A673 (cell line): ENCODE measurements at regions not wholly inside any gene's neighbourhood (a gene's known extent, or its start where the extent isn't known, plus 50 kb on each side); places are given as distances from the start of the nearest gene placed in this dataset.

ENCODE experiments used
- BruUV-seq: library from RNA; stranded (reverse); fragments of 400-500 nt; replicated peaks from 2 replicates; lab custom pipeline; 2021; lab: Mats Ljungman, UMichigan
- CTCF ChIA-PET: fragments of 300-600 bp; sonication (Branson Sonifier 250); formaldehyde crosslinking; loops from one replicate; lab custom pipeline; 2022; ENCODE audit warnings: antibody characterized with exemption; lab: Charles Lee
- POLR2A ChIA-PET: fragments of 300-600 bp; sonication (Branson Sonifier 250); formaldehyde crosslinking; loops from one replicate; lab custom pipeline; 2022; ENCODE audit warnings: antibody characterized with exemption; ENCODE audit not compliant: low non-redundant PET; lab: Charles Lee
- DNase-seq: peaks from one replicate; pipeline ENCODE4 v3.0.0-alpha.2; 2015; ENCODE audit warnings: low spot score
- H3K27ac ChIP-seq: fragments of 200-600 bp; sonication (generic); 2 replicates; pipeline ENCODE4 v1.5.1; 2016; ENCODE audit warnings: mixed run types, low read depth, mild to moderate bottlenecking, mixed read lengths, antibody characterized with exemption, low read length; ENCODE audit not compliant: poor library complexity, severe bottlenecking
- H3K27me3 ChIP-seq: fragments of 200-600 bp; sonication (generic); replicated peaks from 2 replicates; pipeline ENCODE4 v1.6.1; 2017; ENCODE audit warnings: mixed run types, low read depth, mild to moderate bottlenecking, mixed read lengths, antibody characterized with exemption, low read length; ENCODE audit not compliant: insufficient read depth, poor library complexity
- H3K36me3 ChIP-seq: fragments of 200-600 bp; sonication (generic); 2 replicates; pipeline ENCODE4 v1.6.1; 2016; ENCODE audit warnings: mixed run types, mild to moderate bottlenecking, mixed read lengths, antibody characterized with exemption, low read length; ENCODE audit not compliant: insufficient read depth, poor library complexity, severe bottlenecking
- H3K4me1 ChIP-seq: fragments of 200-600 bp; sonication (generic); 2 replicates; pipeline ENCODE4 v1.6.1; 2017; ENCODE audit warnings: mixed run types, mild to moderate bottlenecking, mixed read lengths, antibody characterized with exemption, low read length; ENCODE audit not compliant: insufficient read depth, poor library complexity, severe bottlenecking
- H3K4me3 ChIP-seq: fragments of 200-600 bp; sonication (generic); 2 replicates; pipeline ENCODE4 v1.5.1; 2016; ENCODE audit warnings: low read depth, mixed run types, mild to moderate bottlenecking, mixed read lengths, low read length; ENCODE audit not compliant: poor library complexity, severe bottlenecking
- H3K9me3 ChIP-seq: fragments of 200-600 bp; sonication (generic); 2 replicates; pipeline ENCODE4 v1.6.1; 2016; ENCODE audit warnings: mixed run types, low read depth, mild to moderate bottlenecking, mixed read lengths, antibody characterized with exemption, low read length; ENCODE audit not compliant: poor library complexity, severe bottlenecking
- CTCF ChIP-seq: fragments of 300-800, 200-600 bp; sonication (generic); conservative IDR thresholded peaks from 2 replicates; pipeline ENCODE4 v1.5.1; 2017; ENCODE audit warnings: low read depth, mild to moderate bottlenecking, antibody characterized with exemption, low read length, moderate library complexity, mixed read lengths
- EZH2 ChIP-seq: fragments of 200-600 bp; sonication (generic); IDR thresholded peaks from 2 replicates; pipeline ENCODE4 v1.6.1; 2017; ENCODE audit warnings: borderline replicate concordance, low read depth, mild to moderate bottlenecking, mixed read lengths, antibody characterized with exemption, low read length; ENCODE audit not compliant: poor library complexity, severe bottlenecking
- intact Hi-C: fragments of 100-400 bp; cut with micrococcal nuclease; formaldehyde crosslinking; loops from one replicate; pipeline ENCODE4 v1.10.0; 2022; ENCODE audit not compliant: unreplicated experiment

GRCh38 chr5:125047871-125048270 lies 301.4 kb upstream of the ZNF608 start:
- ChIA-PET CTCF (no interaction called here), POLR2A (no interaction called here)
- H3K27ac ChIP-seq: no peak overlapping the region
- BruUV-seq: no TSS peak
- no peaks in the 10 kb centered on the region for H3K4me1 ChIP-seq
- TF ChIP-seq EZH2: no peak
- no peak for TF ChIP-seq CTCF
- H3K9me3 ChIP-seq: no peaks in the 10 kb centered on the region
- intact Hi-C loops: no loop called here
- no peaks in the 10 kb centered on the region for H3K27me3 ChIP-seq
- H3K36me3 ChIP-seq: no peaks in the 10 kb centered on the region
- H3K4me3 ChIP-seq: no peak overlapping the region
- no peak for DNase-seq

- no peak for DNase-seq
- no TSS peak for BruUV-seq
- TF ChIP-seq CTCF (no peak), EZH2 (no peak)
- intact Hi-C loops: no loop called here
- Histone ChIP-seq H3K36me3 (no peaks in the 10 kb centered on the region), H3K4me3 (no peak overlapping the region), H3K27ac (no peak overlapping the region), H3K4me1 (no peaks in the 10 kb centered on the region), H3K27me3 (no peaks in the 10 kb centered on the region), H3K9me3 (no peaks in the 10 kb centered on the region)
- POLR2A ChIA-PET: interaction anchor here (0.6 kb wide), 1 partner anchor 331 kb away, joined by 7 read pairs; no protein-coding TSS in a partner anchor
- CTCF ChIA-PET: no interaction called here
Observed at GRCh38 chr5:125049721-125050702, 303.6 kb upstream of the ZNF608 start.

- no TSS peak for BruUV-seq
- Histone ChIP-seq H3K27me3 (no peaks in the 10 kb centered on the region), H3K4me1 (no peaks in the 10 kb centered on the region), H3K27ac (no peak overlapping the region), H3K9me3 (no peaks in the 10 kb centered on the region), H3K36me3 (no peaks in the 10 kb centered on the region), H3K4me3 (no peak overlapping the region)
- POLR2A ChIA-PET: interaction anchor here (0.6 kb wide), 1 partner anchor 330 kb away, joined by 7 read pairs; no protein-coding TSS in a partner anchor
- no peak for TF ChIP-seq CTCF
- TF ChIP-seq EZH2: no peak
- no peak for DNase-seq
- CTCF ChIA-PET: no interaction called here
- intact Hi-C loops: no loop called here
Observed at GRCh38 chr5:125050926-125051325, 304.5 kb upstream of the ZNF608 start.
